Upper lobe of left lung (tissue), 4 donors: ENCODE measurements at regions not wholly inside any gene's neighbourhood (a gene's known extent, or its start where the extent isn't known, plus 50 kb on each side); places are given as distances from the start of the nearest gene placed in this dataset.

ENCODE experiments used
- POLR2A ChIP-seq, 4 donors: fragments of 450-650 bp; IDR thresholded peaks; one replicate each; pipeline ENCODE4 v1.5.1; 2016 to 2017; ENCODE audit warnings: antibody characterized with exemption in 4 of 4, mild to moderate bottlenecking in 2 of 4
- POLR2AphosphoS5 ChIP-seq, 2 donors: sonication (generic); formaldehyde crosslinking; IDR thresholded peaks; one replicate each; pipeline ENCODE4 v1.5.1; 2017; ENCODE audit warnings: antibody characterized with exemption in 2 of 2
- TF ChIP-seq, protein P1 (sequence below), 6 experiments: fragments of 450-650 bp in 4 of 6; fragments of 200-600 bp in 2 of 6; sonication (generic) in 2 of 6; IDR thresholded peaks; one replicate each; pipeline ENCODE4 v1.5.1; 2016 to 2019; ENCODE audit warnings: antibody characterized with exemption in 6 of 6

GRCh38 chr10:121290674-121291073, 307.6 kb downstream of the FGFR2 start:
- no peak for TF ChIP-seq POLR2A (IDR thresholded peaks at IDR 0.05)
- TF ChIP-seq, protein P1, sequence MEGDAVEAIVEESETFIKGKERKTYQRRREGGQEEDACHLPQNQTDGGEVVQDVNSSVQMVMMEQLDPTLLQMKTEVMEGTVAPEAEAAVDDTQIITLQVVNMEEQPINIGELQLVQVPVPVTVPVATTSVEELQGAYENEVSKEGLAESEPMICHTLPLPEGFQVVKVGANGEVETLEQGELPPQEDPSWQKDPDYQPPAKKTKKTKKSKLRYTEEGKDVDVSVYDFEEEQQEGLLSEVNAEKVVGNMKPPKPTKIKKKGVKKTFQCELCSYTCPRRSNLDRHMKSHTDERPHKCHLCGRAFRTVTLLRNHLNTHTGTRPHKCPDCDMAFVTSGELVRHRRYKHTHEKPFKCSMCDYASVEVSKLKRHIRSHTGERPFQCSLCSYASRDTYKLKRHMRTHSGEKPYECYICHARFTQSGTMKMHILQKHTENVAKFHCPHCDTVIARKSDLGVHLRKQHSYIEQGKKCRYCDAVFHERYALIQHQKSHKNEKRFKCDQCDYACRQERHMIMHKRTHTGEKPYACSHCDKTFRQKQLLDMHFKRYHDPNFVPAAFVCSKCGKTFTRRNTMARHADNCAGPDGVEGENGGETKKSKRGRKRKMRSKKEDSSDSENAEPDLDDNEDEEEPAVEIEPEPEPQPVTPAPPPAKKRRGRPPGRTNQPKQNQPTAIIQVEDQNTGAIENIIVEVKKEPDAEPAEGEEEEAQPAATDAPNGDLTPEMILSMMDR (IDR thresholded peaks at IDR 0.05) = no peak
- TF ChIP-seq POLR2AphosphoS5 (IDR thresholded peaks at IDR 0.05) = no peak
